H1 (cell line): ENCODE measurements at regions not wholly inside any gene's neighbourhood (a gene's known extent, or its start where the extent isn't known, plus 50 kb on each side); places are given as distances from the start of the nearest gene placed in this dataset.

Experiments
- CTCF ChIA-PET: fragments of 300-600 bp; sonication (Branson Sonifier 250); formaldehyde crosslinking; loops from one replicate; lab custom pipeline; 2021; ENCODE audit not compliant: partially characterized antibody; lab: Charles Lee
- POLR2A ChIA-PET: fragments of 300-600 bp; sonication (Branson Sonifier 250); formaldehyde crosslinking; loops from one replicate; lab custom pipeline; 2021; ENCODE audit warnings: inconsistent platforms; ENCODE audit not compliant: partially characterized antibody; lab: Charles Lee
- DNase-seq, 2 experiments: peaks; one replicate each; pipeline versions ENCODE4 v3.0.0 to v3.0.0-alpha.2; 2010 to 2022; ENCODE audit warnings: low spot score in 2 of 2, low read depth in 1 of 2, mixed read lengths in 1 of 2
- FAIRE-seq: peaks from 2 replicates; lab custom pipeline; 2011; peaks lifted over from hg19 to GRCh38; lab: Jason Lieb, UNC
- H2AFZ ChIP-seq: 2 replicates; pipeline ENCODE4 v1.8.1; 2012; ENCODE audit warnings: low read length, inconsistent platforms
- H2AK5ac ChIP-seq: 2 replicates; pipeline ENCODE4 v1.6.1; 2013; ENCODE audit warnings: low read depth, low read length
- H2BK120ac ChIP-seq: replicated peaks from 2 replicates; pipeline ENCODE3; 2013; ENCODE audit warnings: low read depth, low read length, inconsistent platforms
- H2BK12ac ChIP-seq: 2 replicates; pipeline ENCODE4 v1.6.1; 2013; ENCODE audit warnings: low read depth, low read length
- H2BK15ac ChIP-seq: 2 replicates; pipeline ENCODE4 v1.6.1; 2013; ENCODE audit warnings: low read length
- H2BK20ac ChIP-seq: 2 replicates; pipeline ENCODE4 v1.6.1; 2013; ENCODE audit warnings: low read length
- H2BK5ac ChIP-seq: 2 replicates; pipeline ENCODE4 v1.6.1; 2013; ENCODE audit warnings: low read depth, low read length
- H3K14ac ChIP-seq: 2 replicates; pipeline ENCODE4 v1.6.1; 2013; ENCODE audit warnings: inconsistent platforms; ENCODE audit not compliant: insufficient read length
- H3K18ac ChIP-seq: 2 replicates; pipeline ENCODE4 v1.6.1; 2013; ENCODE audit warnings: low read length; ENCODE audit errors: extremely low read depth
- H3K23ac ChIP-seq: 2 replicates; pipeline ENCODE4 v1.6.1; 2013; ENCODE audit warnings: inconsistent platforms; ENCODE audit not compliant: insufficient read length
- H3K23me2 ChIP-seq: 2 replicates; pipeline ENCODE4 v1.6.1; 2013; ENCODE audit warnings: low read depth, low read length
- H3K27ac ChIP-seq: 2 replicates; pipeline ENCODE4 v1.6.1; 2011; ENCODE audit warnings: low read depth, low read length, inconsistent platforms
- H3K27me3 ChIP-seq, 4 experiments: replicated peaks in 1 of 4; 1 replicate in 1 of 4; 2 replicates in 3 of 4; pipeline versions ENCODE4 v1.6.1 to v1.8.1; 2011 to 2013; ENCODE audit warnings: low read length in 3 of 4, mild to moderate bottlenecking in 3 of 4, inconsistent platforms in 2 of 4, mixed read lengths in 2 of 4, moderate library complexity in 1 of 4; ENCODE audit not compliant: control insufficient read depth in 3 of 4, insufficient read depth in 3 of 4; ENCODE audit errors: extremely low read depth in 1 of 4
- H3K36me3 ChIP-seq, 4 experiments: 2 replicates each; pipeline versions ENCODE4 v1.6.1 to v1.8.1; 2011 to 2013; ENCODE audit warnings: mild to moderate bottlenecking in 4 of 4, low read length in 3 of 4, moderate library complexity in 2 of 4, control low read depth in 1 of 4, inconsistent platforms in 1 of 4; ENCODE audit not compliant: insufficient read depth in 4 of 4, control insufficient read depth in 2 of 4
- H3K4ac ChIP-seq: replicated peaks from 2 replicates; pipeline ENCODE3; 2013; ENCODE audit warnings: low read length, low read depth, mixed read lengths, inconsistent platforms; ENCODE audit not compliant: insufficient read length
- H3K4me1 ChIP-seq, 4 experiments: replicated peaks in 1 of 4; 1 replicate in 1 of 4; 2 replicates in 3 of 4; pipeline versions ENCODE4 v1.6.1 to v1.8.1; 2011 to 2013; ENCODE audit warnings: low read length in 3 of 4, inconsistent platforms in 2 of 4, mixed read lengths in 1 of 4; ENCODE audit not compliant: insufficient read depth in 4 of 4, control insufficient read depth in 3 of 4
- H3K4me2 ChIP-seq, 2 experiments: 2 replicates each; pipeline versions ENCODE4 v1.6.1 to v1.8.1; 2011 to 2013; ENCODE audit warnings: low read depth in 2 of 2, low read length in 2 of 2, control low read depth in 1 of 2, inconsistent platforms in 1 of 2, mild to moderate bottlenecking in 1 of 2; ENCODE audit not compliant: insufficient read depth in 1 of 2
- H3K4me3 ChIP-seq, 4 experiments: fragments of 200-600, 300-600 bp in 1 of 4; sonication (generic), shearing (Covaris generic), sonication (Bioruptor Twin) in 1 of 4; 2 replicates each; pipeline versions ENCODE4 v1.5.1 to v1.8.1; 2011 to 2016; ENCODE audit warnings: low read length in 4 of 4, low read depth in 3 of 4, control low read depth in 2 of 4, inconsistent platforms in 2 of 4, mild to moderate bottlenecking in 2 of 4, mixed read lengths in 1 of 4, moderate library complexity in 1 of 4; ENCODE audit not compliant: insufficient read depth in 2 of 4; ENCODE audit errors: extremely low read depth in 1 of 4
- H3K56ac ChIP-seq: replicated peaks from 2 replicates; pipeline ENCODE3; 2013; ENCODE audit warnings: low read depth, mild to moderate bottlenecking, mixed read lengths, low read length, inconsistent platforms; ENCODE audit not compliant: insufficient read length
- H3K79me1 ChIP-seq: 2 replicates; pipeline ENCODE4 v1.6.1; 2013; ENCODE audit warnings: low read depth, low read length, control low read depth
- H3K79me2 ChIP-seq, 2 experiments: 2 replicates each; pipeline versions ENCODE4 v1.6.1 to v1.8.1; 2012 to 2013; ENCODE audit warnings: low read length in 2 of 2, mild to moderate bottlenecking in 2 of 2, inconsistent platforms in 1 of 2; ENCODE audit not compliant: insufficient read depth in 2 of 2, control insufficient read depth in 1 of 2
- H3K9ac ChIP-seq, 4 experiments: replicated peaks in 1 of 4; 1 replicate in 1 of 4; 2 replicates in 3 of 4; pipeline versions ENCODE4 v1.6.1 to v1.8.1; 2011 to 2013; ENCODE audit warnings: low read depth in 3 of 4, low read length in 3 of 4, control low read depth in 2 of 4, mild to moderate bottlenecking in 2 of 4, moderate library complexity in 2 of 4, inconsistent platforms in 1 of 4; ENCODE audit errors: extremely low read depth in 1 of 4
- H3K9me3 ChIP-seq, 2 experiments: 2 replicates each; pipeline versions ENCODE4 v1.6.1 to v1.8.1; 2012 to 2013; ENCODE audit warnings: mild to moderate bottlenecking in 2 of 2, moderate library complexity in 2 of 2, control low read depth in 1 of 2, inconsistent platforms in 1 of 2, low read depth in 1 of 2, low read length in 1 of 2, mixed read lengths in 1 of 2; ENCODE audit not compliant: insufficient read depth in 2 of 2
- H4K20me1 ChIP-seq, 2 experiments: replicated peaks in 1 of 2; 2 replicates each; pipeline versions ENCODE3 to v1.8.1; 2011 to 2013; ENCODE audit warnings: inconsistent platforms in 2 of 2, low read length in 2 of 2, mild to moderate bottlenecking in 1 of 2; ENCODE audit not compliant: insufficient read depth in 2 of 2, control insufficient read depth in 1 of 2
- H4K5ac ChIP-seq: 2 replicates; pipeline ENCODE4 v1.6.1; 2013; ENCODE audit warnings: low read length, low read depth, mixed read lengths, inconsistent platforms; ENCODE audit not compliant: insufficient read length
- H4K8ac ChIP-seq: 2 replicates; pipeline ENCODE4 v1.8.0; 2013; ENCODE audit warnings: mild to moderate bottlenecking, moderate library complexity, low read length, inconsistent platforms; ENCODE audit not compliant: insufficient read depth; ENCODE audit errors: extremely low read depth
- H4K91ac ChIP-seq: replicated peaks from 2 replicates; pipeline ENCODE3; 2013; ENCODE audit warnings: low read length, mixed read lengths, inconsistent platforms; ENCODE audit not compliant: insufficient read length
- BCL11A ChIP-seq, 2 experiments: IDR thresholded peaks; one replicate each; pipeline ENCODE4 v1.6.1; 2011; ENCODE audit warnings: low read depth in 2 of 2, low read length in 2 of 2, mild to moderate bottlenecking in 2 of 2
- CTBP2 ChIP-seq: IDR thresholded peaks from 2 replicates; pipeline ENCODE4 v1.7.0; 2011; ENCODE audit warnings: borderline replicate concordance, mild to moderate bottlenecking, moderate library complexity, mixed read lengths, low read length; ENCODE audit not compliant: insufficient read depth, insufficient read length
- JUND ChIP-seq: IDR thresholded peaks from 2 replicates; pipeline ENCODE4 v1.6.1; 2011; ENCODE audit warnings: mild to moderate bottlenecking, improper control_type of control experiment, low read length
- KDM4A ChIP-seq: IDR thresholded peaks from one replicate; pipeline ENCODE4 v1.7.1; 2012; ENCODE audit warnings: low read depth, mild to moderate bottlenecking, moderate library complexity, low read length, inconsistent platforms; ENCODE audit not compliant: severe bottlenecking
- KDM5A ChIP-seq: fragments of 200-600 bp; IDR thresholded peaks from 2 replicates; pipeline ENCODE4 v1.7.1; 2012; ENCODE audit warnings: mild to moderate bottlenecking, low read length, inconsistent platforms, mixed read lengths
- POU5F1 ChIP-seq: IDR thresholded peaks from 2 replicates; pipeline ENCODE4 v1.6.1; 2011; ENCODE audit warnings: low read depth, mild to moderate bottlenecking, low read length, moderate library complexity
- SRF ChIP-seq: IDR thresholded peaks from 2 replicates; pipeline ENCODE4 v1.6.1; 2011; ENCODE audit warnings: mild to moderate bottlenecking, low read depth, low read length, moderate library complexity
- TAF7 ChIP-seq: optimal IDR thresholded peaks from 2 replicates; pipeline ENCODE3; 2011; ENCODE audit warnings: low read depth, mild to moderate bottlenecking, inconsistent platforms, low read length, moderate library complexity, borderline replicate concordance
- TBP ChIP-seq: IDR thresholded peaks from 2 replicates; pipeline ENCODE4 v1.6.1; 2011; ENCODE audit warnings: low read depth, low read length, improper control_type of control experiment
- WGBS, 2 experiments: shearing (Covaris generic) in 1 of 2; methylation state at CpG; one replicate each; pipeline versions ENCODE4 v1.1.6 to v1.1.7; 2013 to 2015; ENCODE audit warnings: low lambda C conversion rate in 2 of 2, mixed read lengths in 2 of 2, inconsistent platforms in 1 of 2, low coverage in 1 of 2, missing lambda C conversion rate in 1 of 2; ENCODE audit not compliant: insufficient replicate concordance in 2 of 2, insufficient coverage in 1 of 2, insufficient read length in 1 of 2; ENCODE audit errors: extremely low coverage in 1 of 2, missing lambda C conversion rate in 1 of 2; 5-methylcytosine and 5-hydroxymethylcytosine counted together
- TF ChIP-seq, protein P1 (sequence below): IDR thresholded peaks from 2 replicates; pipeline ENCODE4 v1.6.1; 2011; ENCODE audit warnings: low read depth, mild to moderate bottlenecking, low read length; ENCODE audit not compliant: insufficient read depth

GRCh38 chr3:167876620-167877281, 141.2 kb downstream of the SERPINI1 start:
- no peaks in the 10 kb centered on the region for H3K4me1 ChIP-seq
- H4K8ac ChIP-seq, result no peak overlapping the region
- no peak overlapping the region for H3K23ac ChIP-seq
- no peak overlapping the region for H2BK12ac ChIP-seq
- no peak overlapping the region for H3K14ac ChIP-seq
- no peak overlapping the region for H2BK5ac ChIP-seq
- H3K79me1 ChIP-seq, result no peaks in the 10 kb centered on the region
- no peak overlapping the region for H2BK120ac ChIP-seq
- no peak overlapping the region for H3K9ac ChIP-seq
- H4K20me1 ChIP-seq, result no peaks in the 10 kb centered on the region
- H3K9me3 ChIP-seq, result no peaks in the 10 kb centered on the region
- peak; percentile 39 for FAIRE-seq
- H4K91ac ChIP-seq, result no peak overlapping the region
- H2AFZ ChIP-seq, result peak overlapping the region; percentile 70; the same call in 1 of the 2 replicates
- no peaks in the 10 kb centered on the region for H3K36me3 ChIP-seq
- no peaks in the 10 kb centered on the region for H3K79me2 ChIP-seq
- H3K56ac ChIP-seq, result no peak overlapping the region
- H3K23me2 ChIP-seq, result peaks cover 1% of the 10 kb centered on the region; the same call in 1 of the 2 replicates
- no peak overlapping the region for H3K18ac ChIP-seq
- H2AK5ac ChIP-seq, result no peak overlapping the region
- H4K5ac ChIP-seq, result no peak overlapping the region
- DNase-seq, result no peak
- H3K4me3 ChIP-seq, result no peak overlapping the region
- no peak overlapping the region for H3K4me2 ChIP-seq
- POLR2A ChIA-PET, result no interaction called here
- no peak overlapping the region for H3K27ac ChIP-seq
- H3K27me3 ChIP-seq, result no peaks in the 10 kb centered on the region
- H2BK15ac ChIP-seq, result no peak overlapping the region
- H3K4ac ChIP-seq, result no peak overlapping the region
- H2BK20ac ChIP-seq, result no peak overlapping the region
- WGBS, 2 experiments, result 85% methylated on average over 3 of the region's 3 CpGs; no CpG with 5 or more reads in 1 of the 2 experiments
- CTCF ChIA-PET, result interaction anchor here (0.6 to 1.5 kb wide), 4 partner anchors 9 to 469 kb away, joined by 3 to 5 read pairs (median 4); no protein-coding TSS in a partner anchor
- TF ChIP-seq KDM5A, result no peak
- no peak for TF ChIP-seq SRF
- TF ChIP-seq TAF7, result no peak
- no peak for TF ChIP-seq CTBP2
- TF ChIP-seq JUND, result no peak
- TF ChIP-seq KDM4A, result no peak
- no peak for TF ChIP-seq TBP
- TF ChIP-seq, protein P1, sequence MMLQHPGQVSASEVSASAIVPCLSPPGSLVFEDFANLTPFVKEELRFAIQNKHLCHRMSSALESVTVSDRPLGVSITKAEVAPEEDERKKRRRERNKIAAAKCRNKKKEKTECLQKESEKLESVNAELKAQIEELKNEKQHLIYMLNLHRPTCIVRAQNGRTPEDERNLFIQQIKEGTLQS, result no peak
- no peak for TF ChIP-seq POU5F1
- no peak for TF ChIP-seq BCL11A (IDR thresholded peaks at IDR 0.05; ENCODE audit: low read depth in 2 of 2, low read length in 2 of 2)
